Esophagus squamous epithelium (tissue), 4 donors: ENCODE measurements at regions not wholly inside any gene's neighbourhood (a gene's known extent, or its start where the extent isn't known, plus 50 kb on each side); places are given as distances from the start of the nearest gene placed in this dataset.

Source experiments
- POLR2A ChIP-seq, 4 donors: fragments of 450-650 bp; IDR thresholded peaks; one replicate each; pipeline ENCODE4 v1.6.1; 2017; ENCODE audit warnings: antibody characterized with exemption in 4 of 4, mild to moderate bottlenecking in 4 of 4, moderate library complexity in 3 of 4
- TF ChIP-seq, protein P1 (sequence below), 6 experiments: fragments of 450-650 bp in 4 of 6; fragments of 200-600 bp in 2 of 6; sonication (generic) in 2 of 6; IDR thresholded peaks; one replicate each; pipeline ENCODE4 v1.5.1; 2016 to 2019; ENCODE audit warnings: antibody characterized with exemption in 6 of 6, mild to moderate bottlenecking in 4 of 6, moderate library complexity in 4 of 6

- TF ChIP-seq, protein P1, sequence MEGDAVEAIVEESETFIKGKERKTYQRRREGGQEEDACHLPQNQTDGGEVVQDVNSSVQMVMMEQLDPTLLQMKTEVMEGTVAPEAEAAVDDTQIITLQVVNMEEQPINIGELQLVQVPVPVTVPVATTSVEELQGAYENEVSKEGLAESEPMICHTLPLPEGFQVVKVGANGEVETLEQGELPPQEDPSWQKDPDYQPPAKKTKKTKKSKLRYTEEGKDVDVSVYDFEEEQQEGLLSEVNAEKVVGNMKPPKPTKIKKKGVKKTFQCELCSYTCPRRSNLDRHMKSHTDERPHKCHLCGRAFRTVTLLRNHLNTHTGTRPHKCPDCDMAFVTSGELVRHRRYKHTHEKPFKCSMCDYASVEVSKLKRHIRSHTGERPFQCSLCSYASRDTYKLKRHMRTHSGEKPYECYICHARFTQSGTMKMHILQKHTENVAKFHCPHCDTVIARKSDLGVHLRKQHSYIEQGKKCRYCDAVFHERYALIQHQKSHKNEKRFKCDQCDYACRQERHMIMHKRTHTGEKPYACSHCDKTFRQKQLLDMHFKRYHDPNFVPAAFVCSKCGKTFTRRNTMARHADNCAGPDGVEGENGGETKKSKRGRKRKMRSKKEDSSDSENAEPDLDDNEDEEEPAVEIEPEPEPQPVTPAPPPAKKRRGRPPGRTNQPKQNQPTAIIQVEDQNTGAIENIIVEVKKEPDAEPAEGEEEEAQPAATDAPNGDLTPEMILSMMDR (IDR thresholded peaks at IDR 0.05) = no peak
- TF ChIP-seq POLR2A (IDR thresholded peaks at IDR 0.05) = no peak
Observed at GRCh38 chr6:66054967-66055366, 347.9 kb upstream of the EYS start.
